HG03558 (cell line): ENCODE measurements at regions not wholly inside any gene's neighbourhood (a gene's known extent, or its start where the extent isn't known, plus 50 kb on each side); places are given as distances from the start of the nearest gene placed in this dataset.

Source experiments
- ATAC-seq: cut with Tn5 transposase; IDR thresholded peaks from one replicate; pipeline ENCODE4 v1.9.1; 2021; ENCODE audit warnings: moderate number of reproducible peaks; ENCODE audit not compliant: unreplicated experiment; ENCODE audit errors: extremely low read depth

GRCh38 chr10:62893036-62893435 lies 76.9 kb upstream of the EGR2 start:
- no peak for ATAC-seq

- no peak for ATAC-seq
Measured at GRCh38 chr10:62890395-62890794, 74.2 kb upstream of the EGR2 start.

GRCh38 chr10:62887642-62888041 lies 71.5 kb upstream of the EGR2 start:
- ATAC-seq, result no peak

GRCh38 chr10:62885684-62886461 lies 69.7 kb upstream of the EGR2 start:
- no peak for ATAC-seq

- no peak for ATAC-seq
Measured at GRCh38 chr10:62880162-62880561, 64.0 kb upstream of the EGR2 start.

GRCh38 chr10:62873866-62874265 lies 57.7 kb upstream of the EGR2 start:
- no peak for ATAC-seq

- peak; percentile 92 for ATAC-seq
Measured at GRCh38 chr10:62870866-62871265, 54.7 kb upstream of the EGR2 start.

- ATAC-seq, result no peak
Measured at GRCh38 chr10:62869958-62870357, 53.8 kb upstream of the EGR2 start.

- no peak for ATAC-seq
Measured at GRCh38 chr10:62866941-62867340, 50.8 kb upstream of the EGR2 start.

- no peak for ATAC-seq
Measured at GRCh38 chr10:62866451-62866850, 50.3 kb upstream of the EGR2 start.
